ENCODE measurements at regions not wholly inside any gene's neighbourhood (a gene's known extent, or its start where the extent isn't known, plus 50 kb on each side); places are given as distances from the start of the nearest gene placed in this dataset.

GRCh38 chr18:11237484-11237883 lies 88.1 kb upstream of the PIEZO2 start:
- Histone ChIP-seq H3K9me2 (ENCODE audit: insufficient read depth) (no peaks in the 10 kb centered on the region), H3K27ac (ENCODE audit: low read depth, low read length) (no peak overlapping the region), H3K9ac (ENCODE audit: low read length) (no peak overlapping the region), H3K9me3 (ENCODE audit: control insufficient read depth in 1 of 2, insufficient read depth in 1 of 2, low read depth in 1 of 2, low read length in 2 of 2) (no peaks in the 10 kb centered on the region), H3K4me3 (replicated peaks in 1 of 2; ENCODE audit: low read depth in 1 of 2, low read length in 2 of 2) (no peak overlapping the region), H3K36me3 (ENCODE audit: control insufficient read depth in 1 of 2, insufficient read depth in 2 of 2, low read length in 2 of 2) (no peaks in the 10 kb centered on the region), H3K4me1 (ENCODE audit: control insufficient read depth in 1 of 2, insufficient read depth in 2 of 2, low read length in 2 of 2) (no peaks in the 10 kb centered on the region), H3K27me3 (ENCODE audit: insufficient read depth, low read length) (no peaks in the 10 kb centered on the region; the same call in 1 of the 2 replicates), H2AFZ (ENCODE audit: low read depth, low read length, poor library complexity, severe bottlenecking) (no peak overlapping the region), H3K79me2 (ENCODE audit: insufficient read depth, low read length) (no peaks in the 10 kb centered on the region), H3K4me2 (ENCODE audit: low read length) (no peak overlapping the region), H4K20me1 (ENCODE audit: insufficient read depth) (no peaks in the 10 kb centered on the region)
- TF ChIP-seq RAD21 (IDR thresholded peaks at IDR 0.05; ENCODE audit: low read depth) (no peak), EZH2phosphoT487 (IDR thresholded peaks at IDR 0.05; ENCODE audit: borderline replicate concordance) (no peak), EGR1 (IDR thresholded peaks at IDR 0.05; ENCODE audit: low read depth) (no peak)
- intact Hi-C loops (cut with micrococcal nuclease), result no loop called here
- POLR2A ChIA-PET, result no interaction called here
- DNase-seq (ENCODE audit: low read depth, low spot score) (no peak), ATAC-seq (no peak)
- no TSS peak for BruUV-seq (replicated peaks)
- RAD21 ChIA-PET (ENCODE audit: low non-redundant PET in 1 of 2, low total read pairs in 2 of 2, uncharacterized antibody in 2 of 2, unreplicated experiment in 2 of 2), result no interaction called here
- CTCF ChIA-PET, result no interaction called here

DNA sequence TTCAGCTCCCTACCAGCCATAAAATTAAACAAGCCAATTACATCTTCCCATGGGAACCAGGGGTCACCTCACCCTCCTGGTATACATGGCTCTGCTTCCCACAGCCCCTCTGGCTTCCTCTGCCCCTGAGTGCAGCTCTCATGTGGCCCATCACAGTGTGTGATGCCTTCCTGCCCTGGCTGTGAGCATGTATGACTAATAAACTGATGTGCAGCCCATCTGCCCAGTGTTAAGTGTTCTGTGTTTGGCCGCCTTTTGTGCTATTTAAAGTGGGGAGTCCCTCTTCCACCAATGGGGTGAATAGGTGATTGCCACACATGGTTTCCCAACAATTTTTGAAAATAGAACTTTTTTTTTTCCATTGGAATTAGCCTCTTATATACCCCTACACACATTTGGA lies 87.7 kb upstream of the PIEZO2 start:
- no peaks in the 10 kb centered on the region for H3K9me2 ChIP-seq (ENCODE audit: insufficient read depth)
- no peaks in the 10 kb centered on the region for H3K36me3 ChIP-seq (ENCODE audit: control insufficient read depth in 1 of 2, insufficient read depth in 2 of 2, low read length in 2 of 2)
- no peak overlapping the region for H3K9ac ChIP-seq (ENCODE audit: low read length)
- no peak for ATAC-seq
- no peak overlapping the region for H3K4me3 ChIP-seq (replicated peaks in 1 of 2; ENCODE audit: low read depth in 1 of 2, low read length in 2 of 2)
- CTCF ChIA-PET, result no interaction called here
- RAD21 ChIA-PET (ENCODE audit: low non-redundant PET in 1 of 2, low total read pairs in 2 of 2, uncharacterized antibody in 2 of 2, unreplicated experiment in 2 of 2), result no interaction called here
- TF ChIP-seq TCF7L2 (IDR thresholded peaks at IDR 0.05; ENCODE audit: borderline replicate concordance, extremely low read depth, insufficient read depth, insufficient read length), result no peak
- TF ChIP-seq ATF3 (IDR thresholded peaks at IDR 0.05), result no peak
- TF ChIP-seq YY1 (IDR thresholded peaks at IDR 0.05; ENCODE audit: extremely low read depth, insufficient replicate concordance, low read depth, low read length), result no peak
- no peak for TF ChIP-seq MAX (IDR thresholded peaks at IDR 0.05)
- no peak for TF ChIP-seq ELF1 (IDR thresholded peaks at IDR 0.05; ENCODE audit: borderline replicate concordance, low read depth)
- H2AFZ ChIP-seq (ENCODE audit: low read depth, low read length, poor library complexity, severe bottlenecking), result no peak overlapping the region
- no peaks in the 10 kb centered on the region for H3K79me2 ChIP-seq (ENCODE audit: insufficient read depth, low read length)
- H3K27ac ChIP-seq (ENCODE audit: low read depth, low read length), result no peak overlapping the region
- no peaks in the 10 kb centered on the region for H3K9me3 ChIP-seq (ENCODE audit: control insufficient read depth in 1 of 2, insufficient read depth in 1 of 2, low read depth in 1 of 2, low read length in 2 of 2)
- no peaks in the 10 kb centered on the region for H4K20me1 ChIP-seq (ENCODE audit: insufficient read depth)
- BruUV-seq (replicated peaks), result no TSS peak
- intact Hi-C loops (cut with micrococcal nuclease), result no loop called here
- no peak overlapping the region for H3K4me2 ChIP-seq (ENCODE audit: low read length)
- POLR2A ChIA-PET, result no interaction called here
- no peaks in the 10 kb centered on the region for H3K4me1 ChIP-seq (ENCODE audit: control insufficient read depth in 1 of 2, insufficient read depth in 2 of 2, low read length in 2 of 2)
- DNase-seq (ENCODE audit: low read depth, low spot score), result no peak
- H3K27me3 ChIP-seq (ENCODE audit: insufficient read depth, low read length), result no peaks in the 10 kb centered on the region; the same call in 1 of the 2 replicates

Data from HCT116 (cell line).